GM18499 (cell line): ENCODE measurements at regions not wholly inside any gene's neighbourhood (a gene's known extent, or its start where the extent isn't known, plus 50 kb on each side); places are given as distances from the start of the nearest gene placed in this dataset.

Experiments
- ATAC-seq: cut with Tn5 transposase; IDR thresholded peaks from one replicate; pipeline ENCODE4 v1.9.1; 2021; ENCODE audit warnings: moderate number of reproducible peaks; ENCODE audit not compliant: insufficient read depth, unreplicated experiment

- no peak for ATAC-seq
Measured at GRCh38 chr13:34810996-34811395, 131.1 kb upstream of the NBEA start.

DNA sequence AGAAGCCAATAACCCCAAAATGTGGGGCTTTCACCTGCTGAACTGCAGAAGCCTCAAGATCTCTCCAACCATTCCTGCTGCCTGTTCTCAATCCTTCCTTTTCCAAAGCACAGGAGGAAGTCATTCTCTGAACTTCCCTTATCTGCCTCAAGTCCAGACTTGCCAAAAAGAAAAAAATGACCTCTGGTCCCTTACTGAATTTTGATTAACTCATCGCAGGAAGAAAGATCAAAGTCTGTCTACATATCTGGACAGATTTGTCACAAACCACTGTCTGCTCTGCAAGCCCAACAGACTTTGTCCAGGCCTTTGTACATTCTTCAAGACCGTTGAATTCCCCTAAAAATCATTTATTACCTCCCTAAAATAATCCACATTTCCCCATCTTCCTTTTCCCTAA is 126.5 kb upstream of the NBEA start:
- no peak for ATAC-seq

DNA sequence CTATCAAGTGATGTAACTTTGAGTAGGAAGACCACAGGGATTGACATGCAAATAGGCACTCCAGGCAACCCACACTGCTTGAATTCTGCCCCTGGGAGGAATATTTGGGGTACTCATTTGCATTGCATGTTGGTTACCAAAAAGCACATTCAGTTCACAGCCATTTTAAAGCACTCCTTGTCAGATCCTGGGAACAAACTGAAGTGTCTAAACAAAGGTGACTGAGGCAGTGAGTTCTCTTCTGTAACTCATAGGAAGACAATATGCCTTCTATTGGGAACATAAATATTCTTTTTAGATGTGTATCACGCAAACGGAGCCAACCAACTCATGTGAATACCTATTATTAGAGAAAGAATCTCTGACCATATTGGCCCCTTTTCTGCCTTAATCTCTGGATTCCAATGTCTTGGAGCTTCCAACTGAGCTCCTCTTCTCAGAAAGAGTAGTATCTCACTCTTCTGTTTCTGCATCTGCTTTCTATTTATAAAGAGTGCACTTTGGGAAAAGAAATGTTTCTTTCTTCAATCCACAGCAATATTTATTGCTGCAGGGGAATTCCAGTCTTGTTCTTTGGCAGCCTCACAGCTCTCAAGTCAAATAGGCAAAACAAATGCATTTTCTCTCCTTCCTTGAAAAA is 125.7 kb upstream of the NBEA start:
- ATAC-seq = no peak

DNA sequence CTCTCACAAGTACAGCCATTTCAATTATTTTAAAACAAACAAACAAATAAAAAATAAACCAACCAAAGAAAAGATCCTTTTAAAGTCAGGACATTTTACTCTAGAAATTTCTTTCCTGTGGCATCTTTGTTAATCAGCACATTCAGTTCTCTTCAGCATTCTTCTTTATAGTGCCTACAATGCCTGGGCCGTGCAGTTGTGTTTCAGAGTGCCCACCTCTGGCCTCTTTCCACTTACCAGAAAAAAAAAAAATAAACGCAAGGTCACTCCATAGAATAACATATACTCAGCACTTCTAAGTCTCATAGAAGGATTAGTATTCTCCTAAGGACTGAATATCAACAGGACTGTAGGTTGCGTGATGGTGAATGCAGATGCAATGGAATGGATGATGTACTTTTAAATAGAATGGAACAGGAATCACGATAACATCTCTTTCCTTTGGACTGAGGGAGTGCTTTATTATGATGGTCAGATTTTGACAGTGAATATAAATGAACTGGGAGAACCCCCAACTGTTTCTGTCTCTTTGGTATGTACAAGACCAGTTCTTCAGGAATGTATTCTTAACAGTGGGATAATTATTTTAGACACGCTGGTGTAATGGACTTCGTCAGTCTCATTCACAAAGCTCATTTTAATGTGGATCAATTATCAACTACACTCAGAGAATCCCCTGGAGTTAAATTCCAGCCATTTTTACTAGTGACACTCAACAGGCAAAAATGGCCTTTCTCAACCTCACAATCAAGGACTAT is 125.0 kb upstream of the NBEA start:
- ATAC-seq = no peak

- no peak for ATAC-seq
Measured at GRCh38 chr13:34822650-34823049, 119.4 kb upstream of the NBEA start.

GRCh38 chr13:34826432-34826831 is 115.6 kb upstream of the NBEA start:
- no peak for ATAC-seq

GRCh38 chr13:34833562-34834182 is 108.4 kb upstream of the NBEA start:
- ATAC-seq = no peak

GRCh38 chr13:34842466-34842865 is 99.6 kb upstream of the NBEA start:
- ATAC-seq = no peak

- ATAC-seq = no peak
Measured at GRCh38 chr13:34847766-34848165, 94.3 kb upstream of the NBEA start.

GRCh38 chr13:34849406-34849805 is 92.7 kb upstream of the NBEA start:
- ATAC-seq = no peak

DNA sequence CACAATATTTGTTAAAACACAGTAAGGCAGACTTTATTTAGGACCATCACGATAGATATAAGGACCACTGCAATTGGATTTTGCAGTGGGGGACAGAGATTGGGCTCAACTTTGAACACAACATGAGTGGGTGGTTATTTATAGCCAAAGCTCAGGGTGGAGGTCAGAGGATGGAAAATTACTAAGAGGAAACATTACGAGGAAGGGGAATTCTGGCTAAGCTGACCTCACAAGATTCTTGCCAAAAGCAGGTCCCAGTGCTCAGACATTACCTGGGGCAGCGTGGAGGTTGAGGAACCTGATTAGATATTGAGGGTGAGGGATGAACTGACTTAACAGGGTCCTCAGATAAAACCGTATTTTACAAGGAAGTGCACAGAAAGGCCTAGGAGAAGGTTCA is 88.9 kb upstream of the NBEA start:
- no peak for ATAC-seq

DNA sequence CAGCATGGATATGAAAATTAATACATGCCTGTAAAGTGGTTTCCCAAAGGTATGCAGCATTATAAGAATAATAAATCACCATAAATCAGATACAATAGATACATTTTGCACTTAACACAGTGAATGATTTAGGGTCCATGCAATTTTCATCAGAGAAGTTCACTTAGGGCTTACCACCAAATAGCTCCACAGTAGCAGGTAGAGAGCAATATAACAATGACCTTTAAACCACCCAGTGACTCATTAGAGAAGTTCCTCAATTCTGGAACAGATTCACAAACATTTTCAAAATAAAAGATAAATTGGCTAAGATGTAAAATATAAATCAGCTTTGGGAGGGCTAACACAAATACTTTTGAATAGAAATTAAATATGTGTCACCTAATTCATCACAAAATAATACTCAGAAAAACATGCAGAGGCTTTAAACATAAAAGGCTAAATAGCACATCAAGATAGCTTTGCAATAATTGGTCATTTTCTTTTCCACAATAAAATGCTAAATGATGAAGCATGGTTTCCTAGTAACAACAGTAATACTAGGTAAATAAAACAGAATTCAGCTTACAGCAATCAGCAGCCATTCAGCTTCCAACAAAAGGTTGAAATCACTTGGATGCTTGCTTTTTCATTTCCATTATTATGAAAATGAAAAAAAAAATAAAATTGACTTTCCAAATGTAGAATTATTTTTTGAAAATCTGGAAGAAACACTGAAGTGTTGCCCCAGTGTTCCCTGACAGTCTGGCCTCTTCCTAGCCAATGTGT is 84.3 kb upstream of the NBEA start:
- ATAC-seq = no peak

- no peak for ATAC-seq
Measured at GRCh38 chr13:34862311-34862710, 79.8 kb upstream of the NBEA start.

GRCh38 chr13:34862716-34863115 is 79.4 kb upstream of the NBEA start:
- no peak for ATAC-seq

GRCh38 chr13:34863360-34864135 is 78.5 kb upstream of the NBEA start:
- no peak for ATAC-seq

DNA sequence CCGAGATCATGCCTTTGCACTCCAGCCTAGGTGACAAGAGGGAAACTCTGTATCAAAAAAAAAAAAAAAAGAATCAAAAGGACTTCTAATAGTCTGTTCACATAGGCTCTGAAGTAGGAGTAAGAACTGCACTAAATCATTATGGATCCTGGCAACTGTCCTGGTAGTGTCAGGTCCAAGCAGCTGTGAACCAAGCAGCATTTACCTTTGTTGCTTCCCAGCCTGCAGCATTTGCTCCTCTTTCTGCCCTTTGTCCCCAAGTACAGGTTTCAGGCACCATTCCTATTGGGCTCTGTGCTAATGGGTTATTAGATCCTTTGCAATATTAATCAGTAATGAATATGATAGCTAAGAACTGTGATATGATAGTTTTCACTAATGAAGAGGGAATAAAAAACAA is 77.4 kb upstream of the NBEA start:
- ATAC-seq = no peak

DNA sequence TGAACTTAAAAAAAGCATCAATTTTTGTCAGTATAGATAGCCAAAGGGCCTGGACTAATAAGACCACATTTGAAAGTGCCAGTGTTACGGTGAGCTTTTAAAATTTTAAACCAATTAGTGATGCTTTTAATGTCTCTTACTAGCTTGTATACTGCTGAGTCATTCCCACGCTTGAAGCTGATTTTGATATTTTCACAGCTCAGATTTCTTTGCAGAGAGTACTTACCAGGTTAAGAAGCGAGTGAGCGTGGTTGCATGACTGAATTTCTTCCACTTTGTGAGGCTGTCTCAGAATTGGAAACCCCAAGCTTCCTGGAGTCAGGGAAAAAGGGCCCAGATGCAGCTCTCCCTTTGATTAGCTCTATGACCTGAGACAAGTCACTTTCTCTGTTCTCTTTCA is 74.5 kb upstream of the NBEA start:
- ATAC-seq = no peak

DNA sequence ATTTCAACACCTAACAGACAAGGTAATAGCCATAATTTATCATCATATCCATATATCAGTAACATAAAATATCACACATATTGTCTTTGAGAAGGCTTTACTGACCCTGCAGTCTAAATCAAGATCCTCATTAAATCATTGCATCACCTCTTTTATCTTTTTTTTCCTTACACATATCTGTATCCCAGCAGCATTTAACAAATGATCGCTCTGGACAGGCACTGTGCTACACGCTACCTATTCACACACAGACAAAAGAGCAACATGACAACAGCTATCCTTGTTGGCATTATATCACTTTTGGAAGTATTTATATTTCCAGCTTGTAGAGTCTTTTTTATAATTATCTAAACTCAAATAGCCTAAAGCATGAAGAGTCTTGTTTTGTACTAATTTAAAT is 73.3 kb upstream of the NBEA start:
- no peak for ATAC-seq

GRCh38 chr13:34869696-34870095 is 72.4 kb upstream of the NBEA start:
- ATAC-seq = no peak

- ATAC-seq = no peak
Measured at GRCh38 chr13:34878329-34878728, 63.7 kb upstream of the NBEA start.
